ENCODE measurements at regions not wholly inside any gene's neighbourhood (a gene's known extent, or its start where the extent isn't known, plus 50 kb on each side); places are given as distances from the start of the nearest gene placed in this dataset.

- Mint-ChIP-seq H3K27ac (no peak overlapping the region), H3K27me3 (ENCODE audit: low read depth) (peaks cover 8% of the 10 kb centered on the region), H3K36me3 (ENCODE audit: low read depth) (no peaks in the 10 kb centered on the region), H3K4me3 (ENCODE audit: low read depth) (no peak overlapping the region), H3K4me1 (ENCODE audit: low read depth) (no peaks in the 10 kb centered on the region), H3K9me3 (no peaks in the 10 kb centered on the region)
- intact Hi-C loops (cut with micrococcal nuclease): no loop called here
- no peak for DNase-seq (ENCODE audit: low spot score)
Measured at GRCh38 chr15:70189826-70190695, 92.3 kb upstream of the TLE3 start.

GRCh38 chr15:70188286-70188685 is 90.6 kb upstream of the TLE3 start:
- Mint-ChIP-seq H3K27ac (no peak overlapping the region), H3K27me3 (ENCODE audit: low read depth) (peaks cover 13% of the 10 kb centered on the region), H3K36me3 (ENCODE audit: low read depth) (no peaks in the 10 kb centered on the region), H3K9me3 (no peaks in the 10 kb centered on the region), H3K4me3 (ENCODE audit: low read depth) (no peak overlapping the region), H3K4me1 (ENCODE audit: low read depth) (no peaks in the 10 kb centered on the region)
- intact Hi-C loops (cut with micrococcal nuclease): no loop called here
- no peak for DNase-seq (ENCODE audit: low spot score)

- no peaks in the 10 kb centered on the region for H3K9me3 Mint-ChIP-seq
- peaks cover 17% of the 10 kb centered on the region for H3K27me3 Mint-ChIP-seq (ENCODE audit: low read depth)
- no peak overlapping the region for H3K4me3 Mint-ChIP-seq (ENCODE audit: low read depth)
- H3K36me3 Mint-ChIP-seq (ENCODE audit: low read depth): no peaks in the 10 kb centered on the region
- H3K4me1 Mint-ChIP-seq (ENCODE audit: low read depth): no peaks in the 10 kb centered on the region
- intact Hi-C loops (cut with micrococcal nuclease): no loop called here
- H3K27ac Mint-ChIP-seq: no peak overlapping the region
- DNase-seq (ENCODE audit: low spot score): no peak
Measured at GRCh38 chr15:70187331-70187730, 89.6 kb upstream of the TLE3 start.

GRCh38 chr15:70186152-70186551 is 88.4 kb upstream of the TLE3 start:
- H3K4me1 Mint-ChIP-seq (ENCODE audit: low read depth): no peaks in the 10 kb centered on the region
- H3K4me3 Mint-ChIP-seq (ENCODE audit: low read depth): no peak overlapping the region
- no peak for DNase-seq (ENCODE audit: low spot score)
- H3K36me3 Mint-ChIP-seq (ENCODE audit: low read depth): no peaks in the 10 kb centered on the region
- no peak overlapping the region for H3K27ac Mint-ChIP-seq
- no peaks in the 10 kb centered on the region for H3K9me3 Mint-ChIP-seq
- peaks cover 20% of the 10 kb centered on the region for H3K27me3 Mint-ChIP-seq (ENCODE audit: low read depth)
- intact Hi-C loops (cut with micrococcal nuclease): no loop called here

GRCh38 chr15:70185251-70185711 is 87.6 kb upstream of the TLE3 start:
- no peaks in the 10 kb centered on the region for H3K4me1 Mint-ChIP-seq (ENCODE audit: low read depth)
- H3K27ac Mint-ChIP-seq: no peak overlapping the region
- DNase-seq (ENCODE audit: low spot score): no peak
- H3K4me3 Mint-ChIP-seq (ENCODE audit: low read depth): no peak overlapping the region
- peaks cover 24% of the 10 kb centered on the region for H3K27me3 Mint-ChIP-seq (ENCODE audit: low read depth)
- no peaks in the 10 kb centered on the region for H3K9me3 Mint-ChIP-seq
- intact Hi-C loops (cut with micrococcal nuclease): no loop called here
- H3K36me3 Mint-ChIP-seq (ENCODE audit: low read depth): no peaks in the 10 kb centered on the region

DNA sequence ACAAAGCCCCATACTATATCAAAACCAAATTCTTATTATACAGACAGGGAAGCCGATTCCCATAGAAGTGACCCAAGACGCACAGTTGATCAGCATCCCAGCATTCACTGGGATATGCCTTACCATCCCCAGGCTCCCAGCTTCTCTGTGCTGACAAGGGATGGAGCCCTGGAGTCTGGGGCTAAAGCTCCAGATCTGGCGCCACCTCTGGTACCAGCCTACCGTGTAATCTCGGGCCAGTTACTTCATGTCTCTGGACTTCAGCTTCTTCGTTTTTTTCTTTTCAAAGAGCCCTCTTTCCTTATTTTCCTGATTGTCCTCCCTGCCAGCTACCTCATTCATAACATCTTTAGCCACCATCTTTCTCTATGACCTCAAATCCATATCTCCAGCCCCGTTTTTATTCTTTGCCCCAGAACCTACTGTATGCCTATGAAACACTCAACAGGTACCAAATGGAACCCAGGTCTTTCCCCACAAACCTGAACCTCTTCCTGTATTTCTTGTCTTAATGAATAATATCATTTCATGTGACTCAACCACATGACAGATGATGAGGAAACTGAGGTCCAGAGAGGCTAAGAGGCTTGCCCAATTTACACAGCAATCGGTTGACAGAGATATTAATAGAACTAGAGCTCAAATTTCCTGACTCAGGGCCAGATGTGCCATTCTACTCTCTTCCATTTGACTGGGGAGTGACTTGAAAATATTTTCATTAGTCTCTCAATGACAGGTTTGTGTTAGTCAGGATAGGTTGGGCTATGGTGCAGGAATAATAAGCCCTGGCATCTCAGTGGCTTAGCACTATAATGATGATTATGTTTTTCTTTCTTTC is 85.4 kb upstream of the TLE3 start:
- H3K4me1 Mint-ChIP-seq (ENCODE audit: low read depth): no peaks in the 10 kb centered on the region
- no peak overlapping the region for H3K4me3 Mint-ChIP-seq (ENCODE audit: low read depth)
- H3K9me3 Mint-ChIP-seq: no peaks in the 10 kb centered on the region
- H3K27me3 Mint-ChIP-seq (ENCODE audit: low read depth): peaks cover 29% of the 10 kb centered on the region
- no peaks in the 10 kb centered on the region for H3K36me3 Mint-ChIP-seq (ENCODE audit: low read depth)
- DNase-seq (ENCODE audit: low spot score): no peak
- intact Hi-C loops (cut with micrococcal nuclease): no loop called here
- no peak overlapping the region for H3K27ac Mint-ChIP-seq

DNA sequence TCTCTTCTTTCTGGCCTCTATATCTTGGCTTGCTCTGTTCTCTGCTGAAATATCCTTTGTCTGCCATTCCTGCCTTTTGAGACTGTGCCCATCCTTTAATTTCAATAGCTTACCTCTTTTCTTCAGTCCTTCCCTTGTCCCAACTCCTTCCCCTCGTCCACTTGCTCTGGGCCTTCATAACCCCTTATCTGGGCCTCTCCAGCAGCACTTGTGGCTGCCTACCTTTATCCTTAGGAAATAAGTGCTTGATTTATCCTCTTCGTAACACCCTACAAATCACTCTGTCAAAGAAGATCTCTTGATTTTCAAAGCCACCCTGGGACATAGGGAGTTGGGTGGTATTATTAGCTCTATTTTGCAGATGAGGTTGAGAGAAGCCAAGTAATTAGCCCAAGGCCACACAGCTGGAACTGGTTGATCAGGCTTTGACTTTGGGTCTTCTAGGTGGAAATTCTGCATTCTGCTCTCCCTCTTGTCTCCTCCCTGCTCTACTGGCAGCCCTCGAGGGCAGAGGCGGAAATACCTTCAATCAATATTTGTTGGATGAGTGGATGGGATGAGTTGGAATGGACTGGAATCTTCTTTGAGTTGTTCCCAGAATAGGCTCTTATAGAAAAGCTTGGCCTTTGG is 84.0 kb upstream of the TLE3 start:
- Mint-ChIP-seq H3K27ac (no peak overlapping the region), H3K36me3 (ENCODE audit: low read depth) (no peaks in the 10 kb centered on the region), H3K4me3 (ENCODE audit: low read depth) (no peak overlapping the region), H3K9me3 (no peaks in the 10 kb centered on the region), H3K4me1 (ENCODE audit: low read depth) (no peaks in the 10 kb centered on the region), H3K27me3 (ENCODE audit: low read depth) (peaks cover 29% of the 10 kb centered on the region)
- intact Hi-C loops (cut with micrococcal nuclease): no loop called here
- no peak for DNase-seq (ENCODE audit: low spot score)

- intact Hi-C loops (cut with micrococcal nuclease): no loop called here
- H3K9me3 Mint-ChIP-seq: no peaks in the 10 kb centered on the region
- H3K27ac Mint-ChIP-seq: no peak overlapping the region
- H3K27me3 Mint-ChIP-seq (ENCODE audit: low read depth): peaks cover 37% of the 10 kb centered on the region
- H3K36me3 Mint-ChIP-seq (ENCODE audit: low read depth): no peaks in the 10 kb centered on the region
- H3K4me3 Mint-ChIP-seq (ENCODE audit: low read depth): no peak overlapping the region
- DNase-seq (ENCODE audit: low spot score): no peak
- no peaks in the 10 kb centered on the region for H3K4me1 Mint-ChIP-seq (ENCODE audit: low read depth)
Measured at GRCh38 chr15:70180186-70180875, 82.6 kb upstream of the TLE3 start.

DNA sequence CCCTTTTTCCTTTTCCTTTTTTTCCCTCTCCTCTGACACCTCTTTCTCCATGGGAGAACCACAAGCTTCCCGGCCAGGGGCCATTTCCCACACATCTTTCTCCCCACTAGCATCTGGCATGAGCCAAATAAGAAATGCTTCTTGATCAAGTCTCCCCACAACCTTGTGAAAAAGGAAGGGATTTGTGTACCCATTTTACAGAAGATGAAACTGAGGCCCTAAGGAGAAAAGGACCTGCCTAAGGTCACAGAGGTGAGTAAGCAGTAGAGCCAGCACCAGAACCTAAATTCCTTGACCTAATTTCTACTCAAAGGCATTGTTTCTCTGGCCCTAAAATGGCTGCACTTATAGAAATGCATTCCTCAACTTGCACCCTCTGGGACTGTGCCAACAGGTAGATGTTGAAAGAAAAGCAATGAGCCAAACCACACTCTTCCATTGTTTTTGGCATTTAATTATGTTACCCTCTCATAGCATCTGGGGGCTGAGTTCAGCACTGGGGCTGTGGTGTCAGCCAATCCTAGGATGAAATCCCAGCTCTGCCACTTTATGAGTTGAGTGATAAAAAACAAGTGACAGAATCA is 81.7 kb upstream of the TLE3 start:
- intact Hi-C loops (cut with micrococcal nuclease): no loop called here
- peaks cover 35% of the 10 kb centered on the region for H3K27me3 Mint-ChIP-seq (ENCODE audit: low read depth)
- H3K27ac Mint-ChIP-seq: no peak overlapping the region
- H3K4me3 Mint-ChIP-seq (ENCODE audit: low read depth): no peak overlapping the region
- H3K36me3 Mint-ChIP-seq (ENCODE audit: low read depth): no peaks in the 10 kb centered on the region
- no peaks in the 10 kb centered on the region for H3K9me3 Mint-ChIP-seq
- H3K4me1 Mint-ChIP-seq (ENCODE audit: low read depth): no peaks in the 10 kb centered on the region
- DNase-seq (ENCODE audit: low spot score): no peak

DNA sequence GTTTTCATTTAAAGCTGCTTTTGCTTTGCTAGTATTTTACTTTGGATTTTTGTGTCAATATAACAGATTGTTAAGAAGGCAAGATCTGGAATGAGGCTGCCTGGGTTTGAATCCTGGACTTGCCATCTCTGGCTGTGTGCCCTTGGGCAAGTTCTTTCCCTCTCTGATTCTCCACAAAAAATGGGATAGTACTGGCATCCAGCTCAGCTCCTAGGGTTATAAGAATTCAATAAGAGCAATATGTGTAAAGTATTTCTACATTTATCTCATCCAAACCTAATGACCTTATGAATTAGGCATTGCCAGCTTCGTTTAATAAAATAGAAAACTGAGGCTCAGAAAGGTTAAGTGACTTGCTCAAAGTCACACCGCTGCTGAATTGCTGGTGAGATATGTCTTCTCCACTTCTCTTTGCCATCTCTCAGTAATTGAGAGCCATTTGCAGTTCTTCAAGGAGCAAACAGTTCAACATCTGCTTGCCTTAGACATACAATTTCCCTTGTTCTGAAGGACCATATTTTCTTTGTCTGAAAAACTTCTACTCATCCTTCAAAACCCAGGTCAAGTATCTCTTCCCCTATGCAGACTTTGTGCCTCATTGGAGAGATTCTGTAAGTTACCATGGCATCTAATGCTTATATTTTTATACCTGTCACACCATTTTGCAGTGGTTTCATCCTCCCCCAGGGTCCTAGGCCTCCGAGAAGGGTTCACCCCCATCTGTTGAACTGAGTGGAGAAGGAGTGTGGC is 80.8 kb upstream of the TLE3 start:
- Mint-ChIP-seq H3K36me3 (ENCODE audit: low read depth) (no peaks in the 10 kb centered on the region), H3K4me3 (ENCODE audit: low read depth) (no peak overlapping the region), H3K27ac (no peak overlapping the region), H3K9me3 (no peaks in the 10 kb centered on the region), H3K27me3 (ENCODE audit: low read depth) (peaks cover 41% of the 10 kb centered on the region), H3K4me1 (ENCODE audit: low read depth) (no peaks in the 10 kb centered on the region)
- intact Hi-C loops (cut with micrococcal nuclease): no loop called here
- DNase-seq (ENCODE audit: low spot score): no peak

- Mint-ChIP-seq H3K4me3 (ENCODE audit: low read depth) (no peak overlapping the region), H3K27me3 (ENCODE audit: low read depth) (peaks cover 32% of the 10 kb centered on the region), H3K9me3 (no peaks in the 10 kb centered on the region), H3K36me3 (ENCODE audit: low read depth) (no peaks in the 10 kb centered on the region), H3K4me1 (ENCODE audit: low read depth) (no peaks in the 10 kb centered on the region), H3K27ac (no peak overlapping the region)
- no peak for DNase-seq (ENCODE audit: low spot score)
- intact Hi-C loops (cut with micrococcal nuclease): no loop called here
Measured at GRCh38 chr15:70172566-70173225, 75.0 kb upstream of the TLE3 start.

Data from activated T-helper 2 cell treated with anti-CD3 and anti-CD28 coated beads, Interferon-gamma antibody, Interleukin-2, Interleukin-4, amounts not matched to agents 10 μg/mL and 5 μg/mL and 100 μg/mL, durations not matched to agents 14 hours and 24 hours and 36 hours (primary cell).